ENCODE measurements at regions not wholly inside any gene's neighbourhood (a gene's known extent, or its start where the extent isn't known, plus 50 kb on each side); places are given as distances from the start of the nearest gene placed in this dataset.

GRCh38 chr1:5590717-5591116 is 401.5 kb downstream of the NPHP4 start:
- no peak overlapping the region for H3K27ac Mint-ChIP-seq (ENCODE audit: unreplicated experiment)
- TF ChIP-seq CTCF (IDR thresholded peaks at IDR 0.05; ENCODE audit: insufficient read depth in 1 of 2, low read depth in 1 of 2, low read length in 1 of 2, severe bottlenecking in 1 of 2, unreplicated experiment in 1 of 2) = no peak
- Histone ChIP-seq H3K4me3 (ENCODE audit: low read depth, low read length) (no peak overlapping the region), H3K36me3 (ENCODE audit: control insufficient read depth, insufficient read depth, low read length) (no peaks in the 10 kb centered on the region), H3K4me1 (no peaks in the 10 kb centered on the region), H3K27me3 (replicated peaks; ENCODE audit: control insufficient read depth, insufficient read depth, low read length) (no peaks in the 10 kb centered on the region), H3K9me3 (no peaks in the 10 kb centered on the region; the same call in 1 of the 2 replicates)
- peaks cover 16% of the 10 kb centered on the region for H3K27me3 Mint-ChIP-seq (ENCODE audit: insufficient read depth, unreplicated experiment)
- no peaks in the 10 kb centered on the region for H3K36me3 Mint-ChIP-seq (ENCODE audit: insufficient read depth, unreplicated experiment)
- ChIA-PET POLR2A (no interaction called here), CTCF (no interaction called here)
- no TSS peak for BruUV-seq (replicated peaks)
- intact Hi-C loops (cut with micrococcal nuclease; ENCODE audit: unreplicated experiment) = no loop called here
- no peaks in the 10 kb centered on the region for H3K9me3 Mint-ChIP-seq (ENCODE audit: unreplicated experiment)
- no peaks in the 10 kb centered on the region for H3K4me1 Mint-ChIP-seq (ENCODE audit: low read depth, unreplicated experiment)
- no peak for DNase-seq
- H3K4me3 Mint-ChIP-seq (ENCODE audit: unreplicated experiment) = no peak overlapping the region

GRCh38 chr1:5586629-5587028 is 405.6 kb downstream of the NPHP4 start:
- Mint-ChIP-seq H3K9me3 (ENCODE audit: unreplicated experiment) (no peaks in the 10 kb centered on the region), H3K4me1 (ENCODE audit: low read depth, unreplicated experiment) (no peaks in the 10 kb centered on the region), H3K36me3 (ENCODE audit: insufficient read depth, unreplicated experiment) (no peaks in the 10 kb centered on the region), H3K4me3 (ENCODE audit: unreplicated experiment) (no peak overlapping the region), H3K27ac (ENCODE audit: unreplicated experiment) (no peak overlapping the region), H3K27me3 (ENCODE audit: insufficient read depth, unreplicated experiment) (peaks cover 34% of the 10 kb centered on the region)
- Histone ChIP-seq H3K4me3 (ENCODE audit: low read depth, low read length) (no peak overlapping the region), H3K9me3 (no peaks in the 10 kb centered on the region; the same call in 1 of the 2 replicates), H3K36me3 (ENCODE audit: control insufficient read depth, insufficient read depth, low read length) (no peaks in the 10 kb centered on the region), H3K4me1 (no peaks in the 10 kb centered on the region), H3K27me3 (replicated peaks; ENCODE audit: control insufficient read depth, insufficient read depth, low read length) (no peaks in the 10 kb centered on the region)
- TF ChIP-seq CTCF (IDR thresholded peaks at IDR 0.05; ENCODE audit: insufficient read depth in 1 of 2, low read depth in 1 of 2, low read length in 1 of 2, severe bottlenecking in 1 of 2, unreplicated experiment in 1 of 2) = no peak
- no peak for DNase-seq
- POLR2A ChIA-PET = no interaction called here
- BruUV-seq (replicated peaks) = no TSS peak
- CTCF ChIA-PET = no interaction called here
- intact Hi-C loops (cut with micrococcal nuclease; ENCODE audit: unreplicated experiment) = no loop called here

- BruUV-seq (replicated peaks) = no TSS peak
- no peaks in the 10 kb centered on the region for H3K9me3 ChIP-seq
These were observed 407.0 kb downstream of the NPHP4 start for GRCh38 chr1:5585256-5585655.

More at GRCh38 chr1:5585256-5585655, 407.0 kb downstream of the NPHP4 start:
- ChIA-PET POLR2A (no interaction called here), CTCF (no interaction called here)
- Mint-ChIP-seq H3K4me3 (ENCODE audit: unreplicated experiment) (no peak overlapping the region), H3K27ac (ENCODE audit: unreplicated experiment) (no peak overlapping the region), H3K36me3 (ENCODE audit: insufficient read depth, unreplicated experiment) (no peaks in the 10 kb centered on the region), H3K27me3 (ENCODE audit: insufficient read depth, unreplicated experiment) (peaks cover 38% of the 10 kb centered on the region), H3K4me1 (ENCODE audit: low read depth, unreplicated experiment) (no peaks in the 10 kb centered on the region), H3K9me3 (ENCODE audit: unreplicated experiment) (no peaks in the 10 kb centered on the region)
- Histone ChIP-seq H3K27me3 (replicated peaks; ENCODE audit: control insufficient read depth, insufficient read depth, low read length) (no peaks in the 10 kb centered on the region), H3K4me1 (no peaks in the 10 kb centered on the region), H3K4me3 (ENCODE audit: low read depth, low read length) (no peak overlapping the region), H3K36me3 (ENCODE audit: control insufficient read depth, insufficient read depth, low read length) (no peaks in the 10 kb centered on the region)
- no peak for DNase-seq
- intact Hi-C loops (cut with micrococcal nuclease; ENCODE audit: unreplicated experiment) = no loop called here
- no peak for TF ChIP-seq CTCF (IDR thresholded peaks at IDR 0.05; ENCODE audit: insufficient read depth in 1 of 2, low read depth in 1 of 2, low read length in 1 of 2, severe bottlenecking in 1 of 2, unreplicated experiment in 1 of 2)

Data from Caco-2 (cell line).